SK-N-SH (cell line): ENCODE measurements at regions not wholly inside any gene's neighbourhood (a gene's known extent, or its start where the extent isn't known, plus 50 kb on each side); places are given as distances from the start of the nearest gene placed in this dataset.

Experiments used
- CTCF ChIA-PET: fragments of 300-600, 350-600 bp; formaldehyde crosslinking; extraction: SDS; loops from one replicate; lab custom pipeline; 2021; lab: Yijun Ruan, JAX
- POLR2A ChIA-PET: fragments of 350-600 bp; sonication (Branson Sonifier 250); formaldehyde crosslinking; extraction: SDS; loops from one replicate; lab custom pipeline; 2020; ENCODE audit warnings: antibody characterized with exemption, inconsistent platforms; lab: Yijun Ruan, JAX
- DNase-seq: peaks from one replicate; pipeline ENCODE4 v3.0.0; 2012
- H2AFZ ChIP-seq: fragments of 200-600 bp; sonication (generic); 2 replicates; pipeline ENCODE4 v1.8.1; 2016; ENCODE audit warnings: antibody characterized with exemption, mild to moderate bottlenecking, low read depth
- H3F3A ChIP-seq: fragments of 200-600 bp; sonication (generic); replicated peaks from 2 replicates; pipeline ENCODE3; 2016; ENCODE audit warnings: antibody characterized with exemption, mild to moderate bottlenecking; ENCODE audit not compliant: insufficient read depth
- H3K27ac ChIP-seq, 2 experiments: fragments of 200-500 bp in 1 of 2; fragments of 200-600 bp in 1 of 2; sonication (Bioruptor generic) in 1 of 2; sonication (generic), shearing (Covaris generic) in 1 of 2; 2 replicates each; pipeline versions ENCODE4 v1.5.1 to v1.6.1; 2014 to 2016; ENCODE audit warnings: low read depth in 2 of 2, inconsistent platforms in 1 of 2, low read length in 1 of 2, mild to moderate bottlenecking in 1 of 2, mixed read lengths in 1 of 2
- H3K27me3 ChIP-seq: fragments of 200-600 bp; sonication (generic), shearing (Covaris generic); 2 replicates; pipeline ENCODE4 v1.6.1; 2016; ENCODE audit warnings: mixed run types; ENCODE audit not compliant: insufficient read depth
- H3K36me3 ChIP-seq, 2 experiments: fragments of 200-500 bp in 1 of 2; fragments of 200-600 bp in 1 of 2; sonication (Bioruptor generic) in 1 of 2; sonication (generic) in 1 of 2; replicated peaks in 1 of 2; 2 replicates each; pipeline versions ENCODE3 to v1.5.1; 2014 to 2016; ENCODE audit warnings: low read length in 1 of 2, mild to moderate bottlenecking in 1 of 2; ENCODE audit not compliant: insufficient read depth in 2 of 2, control insufficient read depth in 1 of 2
- H3K4me1 ChIP-seq, 2 experiments: fragments of 200-500 bp in 1 of 2; fragments of 200-600 bp in 1 of 2; sonication (Bioruptor generic) in 1 of 2; sonication (generic), shearing (Covaris generic) in 1 of 2; 2 replicates each; pipeline versions ENCODE4 v1.5.1 to v1.6.1; 2014 to 2016; ENCODE audit warnings: low read depth in 1 of 2, low read length in 1 of 2, mixed run types in 1 of 2; ENCODE audit not compliant: insufficient read depth in 2 of 2, control insufficient read depth in 1 of 2
- H3K4me2 ChIP-seq: fragments of 200-600 bp; sonication (generic), shearing (Covaris generic); 2 replicates; pipeline ENCODE4 v1.6.1; 2017; ENCODE audit warnings: mixed run types
- H3K4me3 ChIP-seq, 2 experiments: fragments of 200-500 bp in 1 of 2; fragments of 200-600 bp in 1 of 2; sonication (Bioruptor generic) in 1 of 2; sonication (generic), shearing (Covaris generic) in 1 of 2; 2 replicates each; pipeline versions ENCODE4 v1.5.1 to v1.8.1; 2014 to 2016; ENCODE audit warnings: low read depth in 2 of 2, inconsistent platforms in 1 of 2, low read length in 1 of 2, mild to moderate bottlenecking in 1 of 2, mixed read lengths in 1 of 2, moderate library complexity in 1 of 2
- H3K79me2 ChIP-seq: fragments of 200-600 bp; sonication (generic); 2 replicates; pipeline ENCODE4 v1.8.1; 2017; ENCODE audit warnings: mild to moderate bottlenecking; ENCODE audit not compliant: insufficient read depth
- H3K9ac ChIP-seq: fragments of 200-600 bp; sonication (generic); 2 replicates; pipeline ENCODE4 v1.6.1; 2017; ENCODE audit warnings: mixed run types
- H3K9me2 ChIP-seq: fragments of 200-600 bp; sonication (generic); 2 replicates; pipeline ENCODE4 v1.6.1; 2017; ENCODE audit warnings: mixed run types
- H3K9me3 ChIP-seq: fragments of 200-600 bp; sonication (generic); 2 replicates; pipeline ENCODE4 v1.6.1; 2017; ENCODE audit warnings: mixed run types, mild to moderate bottlenecking, moderate library complexity
- H4K20me1 ChIP-seq: fragments of 200-600 bp; sonication (generic); 2 replicates; pipeline ENCODE4 v1.6.1; 2017; ENCODE audit warnings: mild to moderate bottlenecking, mixed run types; ENCODE audit not compliant: insufficient read depth
- EP300 ChIP-seq, 2 experiments: IDR thresholded peaks; 2 replicates each; pipeline versions ENCODE4 v1.4.0 to v1.6.1; 2012; ENCODE audit warnings: borderline replicate concordance in 1 of 2, low read depth in 1 of 2, low read length in 1 of 2
- FOXJ3 ChIP-seq: sonication (generic); formaldehyde crosslinking; IDR thresholded peaks from 2 replicates; pipeline ENCODE4 v1.5.1; 2020; ENCODE audit warnings: mild to moderate bottlenecking, missing genetic modification reagents
- MEF2A ChIP-seq: IDR thresholded peaks from 2 replicates; pipeline ENCODE4 v1.4.0; 2012; ENCODE audit warnings: low read depth, borderline replicate concordance
- NFIC ChIP-seq: IDR thresholded peaks from 2 replicates; pipeline ENCODE4 v1.4.0; 2012; ENCODE audit warnings: borderline replicate concordance
- RFX5 ChIP-seq: IDR thresholded peaks from 2 replicates; pipeline ENCODE4 v1.6.1; 2012; ENCODE audit warnings: mild to moderate bottlenecking, improper control_type of control experiment, low read length
- RXRA ChIP-seq: IDR thresholded peaks from 2 replicates; pipeline ENCODE4 v1.4.0; 2012; ENCODE audit warnings: low read depth, mild to moderate bottlenecking, borderline replicate concordance
- SIN3A ChIP-seq: IDR thresholded peaks from 2 replicates; pipeline ENCODE4 v1.6.1; 2012; ENCODE audit warnings: low read depth, mild to moderate bottlenecking, low read length, moderate library complexity, borderline replicate concordance
- TAF1 ChIP-seq: IDR thresholded peaks from 2 replicates; pipeline ENCODE4 v1.6.1; 2012; ENCODE audit warnings: low read depth, mild to moderate bottlenecking, low read length, moderate library complexity, borderline replicate concordance
- WGBS: methylation state at CpG from one replicate; pipeline ENCODE4 v1.1.6; 2017; ENCODE audit warnings: low lambda C conversion rate; 5-methylcytosine and 5-hydroxymethylcytosine counted together
- TF ChIP-seq, protein P1 (sequence below): fragments of 150-350 bp; IDR thresholded peaks from 2 replicates; pipeline ENCODE4 v1.6.1; 2017; ENCODE audit warnings: antibody characterized with exemption, low read length, low read depth, borderline replicate concordance
- TF ChIP-seq, protein P2 (sequence below): IDR thresholded peaks from 2 replicates; pipeline ENCODE4 v1.6.1; 2012; ENCODE audit warnings: mild to moderate bottlenecking, low read depth, low read length, moderate library complexity

DNA sequence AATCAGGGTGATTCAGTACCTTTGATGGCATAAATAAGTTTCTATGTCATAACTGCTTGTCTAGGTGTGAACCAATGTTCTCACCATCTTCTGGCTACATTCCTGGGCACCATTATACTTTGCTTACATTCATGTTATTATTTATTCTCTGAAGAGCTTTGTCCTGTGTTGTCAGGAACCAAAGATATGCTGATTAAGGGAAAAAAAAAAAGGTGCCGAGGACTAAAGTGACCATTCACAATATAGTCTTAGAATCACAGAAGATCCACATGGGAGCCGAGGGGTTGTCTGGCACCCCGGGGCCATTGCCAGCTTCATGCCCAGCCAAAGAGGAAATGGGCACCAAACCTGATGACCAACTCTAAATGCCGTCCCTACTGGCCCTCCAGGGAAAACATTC, 329.2 kb upstream of the NFE2L3 start:
- H3K79me2 ChIP-seq, result no peaks in the 10 kb centered on the region
- DNase-seq, result no peak
- no peaks in the 10 kb centered on the region for H3K9me3 ChIP-seq
- ChIA-PET CTCF (interaction anchor here (0.7 to 1.0 kb wide), 2 partner anchors 16 to 606 kb away, joined by 3 to 4 read pairs; no protein-coding TSS in a partner anchor), POLR2A (no interaction called here)
- H2AFZ ChIP-seq, result no peak overlapping the region
- no peaks in the 10 kb centered on the region for H3K4me1 ChIP-seq
- H3K9me2 ChIP-seq, result no peaks in the 10 kb centered on the region
- 31% methylated on average over 4 of the region's 4 CpGs for WGBS
- no peak overlapping the region for H3K9ac ChIP-seq
- no peaks in the 10 kb centered on the region for H4K20me1 ChIP-seq
- no peak overlapping the region for H3K27ac ChIP-seq
- H3K27me3 ChIP-seq, result no peaks in the 10 kb centered on the region
- H3F3A ChIP-seq, result no peaks in the 10 kb centered on the region
- no peak overlapping the region for H3K4me3 ChIP-seq
- TF ChIP-seq NFIC (no peak), RXRA (no peak), FOXJ3 (CRISPR knock-in tag) (no peak), MEF2A (no peak), EP300 (IDR thresholded peaks at IDR 0.05; ENCODE audit: borderline replicate concordance in 1 of 2, low read depth in 1 of 2, low read length in 1 of 2) (no peak)
- TF ChIP-seq, protein P1, sequence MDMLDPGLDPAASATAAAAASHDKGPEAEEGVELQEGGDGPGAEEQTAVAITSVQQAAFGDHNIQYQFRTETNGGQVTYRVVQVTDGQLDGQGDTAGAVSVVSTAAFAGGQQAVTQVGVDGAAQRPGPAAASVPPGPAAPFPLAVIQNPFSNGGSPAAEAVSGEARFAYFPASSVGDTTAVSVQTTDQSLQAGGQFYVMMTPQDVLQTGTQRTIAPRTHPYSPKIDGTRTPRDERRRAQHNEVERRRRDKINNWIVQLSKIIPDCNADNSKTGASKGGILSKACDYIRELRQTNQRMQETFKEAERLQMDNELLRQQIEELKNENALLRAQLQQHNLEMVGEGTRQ, result no peak
- no peaks in the 10 kb centered on the region for H3K36me3 ChIP-seq
- no peak overlapping the region for H3K4me2 ChIP-seq

DNA sequence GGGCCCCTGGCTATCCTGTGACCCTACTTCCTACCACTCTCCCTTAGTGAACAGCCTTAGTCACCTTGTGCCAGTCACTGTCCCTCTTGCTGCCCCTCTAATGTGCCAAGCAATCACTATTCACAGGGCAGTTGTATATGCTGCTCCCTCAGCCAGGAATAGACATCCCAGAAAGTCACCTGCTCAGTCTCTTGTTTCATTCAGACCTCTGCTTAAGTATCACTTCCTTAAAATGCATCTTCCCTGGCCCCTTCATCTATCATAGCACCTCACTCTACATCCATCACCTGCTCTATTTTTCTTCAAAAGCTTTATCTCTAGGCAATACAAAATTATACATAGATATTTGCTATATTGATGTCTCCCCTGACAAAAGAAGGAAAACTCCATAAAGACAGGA, 328.4 kb upstream of the NFE2L3 start:
- no peaks in the 10 kb centered on the region for H4K20me1 ChIP-seq
- no peaks in the 10 kb centered on the region for H3K36me3 ChIP-seq

More for the DNA sequence above, 328.4 kb upstream of the NFE2L3 start:
- H3K9me2 ChIP-seq, result no peaks in the 10 kb centered on the region
- no peak overlapping the region for H3K4me2 ChIP-seq
- TF ChIP-seq, protein P1, result no peak
- TF ChIP-seq, protein P2, sequence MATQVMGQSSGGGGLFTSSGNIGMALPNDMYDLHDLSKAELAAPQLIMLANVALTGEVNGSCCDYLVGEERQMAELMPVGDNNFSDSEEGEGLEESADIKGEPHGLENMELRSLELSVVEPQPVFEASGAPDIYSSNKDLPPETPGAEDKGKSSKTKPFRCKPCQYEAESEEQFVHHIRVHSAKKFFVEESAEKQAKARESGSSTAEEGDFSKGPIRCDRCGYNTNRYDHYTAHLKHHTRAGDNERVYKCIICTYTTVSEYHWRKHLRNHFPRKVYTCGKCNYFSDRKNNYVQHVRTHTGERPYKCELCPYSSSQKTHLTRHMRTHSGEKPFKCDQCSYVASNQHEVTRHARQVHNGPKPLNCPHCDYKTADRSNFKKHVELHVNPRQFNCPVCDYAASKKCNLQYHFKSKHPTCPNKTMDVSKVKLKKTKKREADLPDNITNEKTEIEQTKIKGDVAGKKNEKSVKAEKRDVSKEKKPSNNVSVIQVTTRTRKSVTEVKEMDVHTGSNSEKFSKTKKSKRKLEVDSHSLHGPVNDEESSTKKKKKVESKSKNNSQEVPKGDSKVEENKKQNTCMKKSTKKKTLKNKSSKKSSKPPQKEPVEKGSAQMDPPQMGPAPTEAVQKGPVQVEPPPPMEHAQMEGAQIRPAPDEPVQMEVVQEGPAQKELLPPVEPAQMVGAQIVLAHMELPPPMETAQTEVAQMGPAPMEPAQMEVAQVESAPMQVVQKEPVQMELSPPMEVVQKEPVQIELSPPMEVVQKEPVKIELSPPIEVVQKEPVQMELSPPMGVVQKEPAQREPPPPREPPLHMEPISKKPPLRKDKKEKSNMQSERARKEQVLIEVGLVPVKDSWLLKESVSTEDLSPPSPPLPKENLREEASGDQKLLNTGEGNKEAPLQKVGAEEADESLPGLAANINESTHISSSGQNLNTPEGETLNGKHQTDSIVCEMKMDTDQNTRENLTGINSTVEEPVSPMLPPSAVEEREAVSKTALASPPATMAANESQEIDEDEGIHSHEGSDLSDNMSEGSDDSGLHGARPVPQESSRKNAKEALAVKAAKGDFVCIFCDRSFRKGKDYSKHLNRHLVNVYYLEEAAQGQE, result no peak
- TF ChIP-seq SIN3A (no peak), TAF1 (no peak), RFX5 (no peak)
- no peaks in the 10 kb centered on the region for H3K79me2 ChIP-seq
- no peaks in the 10 kb centered on the region for H3K4me1 ChIP-seq
- DNase-seq, result no peak
- no peak overlapping the region for H3K4me3 ChIP-seq
- CTCF ChIA-PET, result interaction anchor here (1.0 to 1.4 kb wide), 2 partner anchors 11 to 564 kb away, joined by 3 to 4 read pairs; no protein-coding TSS in a partner anchor
- no peak overlapping the region for H3K27ac ChIP-seq
- H3F3A ChIP-seq, result no peaks in the 10 kb centered on the region
- H3K27me3 ChIP-seq, result no peaks in the 10 kb centered on the region
- no peaks in the 10 kb centered on the region for H3K9me3 ChIP-seq
- H3K9ac ChIP-seq, result no peak overlapping the region
- no peak overlapping the region for H2AFZ ChIP-seq
- POLR2A ChIA-PET, result no interaction called here
